ENCODE measurements at regions not wholly inside any gene's neighbourhood (a gene's known extent, or its start where the extent isn't known, plus 50 kb on each side); places are given as distances from the start of the nearest gene placed in this dataset.

DNA sequence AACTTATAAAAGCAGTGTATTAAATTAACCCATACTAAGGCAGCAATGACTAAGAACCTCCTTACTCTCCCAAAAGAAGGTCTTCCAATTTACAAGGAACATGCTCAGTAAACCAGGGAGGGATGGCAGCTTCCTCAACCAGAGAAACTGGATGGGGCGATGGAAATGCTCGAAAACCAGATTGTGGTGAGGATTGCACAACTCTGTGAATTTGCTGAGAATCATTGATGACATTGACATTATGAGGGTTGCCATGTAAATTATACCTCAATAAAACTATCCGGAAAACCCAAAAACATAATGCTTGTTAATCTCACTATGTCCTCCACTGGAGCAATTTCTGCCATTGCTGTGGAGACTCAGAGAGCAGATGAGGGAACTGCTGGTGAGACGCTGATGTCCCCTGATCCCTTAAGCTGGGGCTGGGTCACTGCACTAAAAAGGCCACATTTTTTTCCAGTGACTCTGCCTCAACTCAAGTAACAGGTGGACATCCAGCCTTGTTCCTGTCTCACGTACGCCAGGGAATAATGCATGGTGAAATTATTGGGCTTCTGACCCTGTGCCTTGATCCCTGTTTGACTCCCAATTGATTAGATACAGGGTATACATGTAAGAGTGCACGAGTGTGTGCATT, 288.3 kb downstream of the CYP26B1 start:
- no peak overlapping the region for H3K4me3 ChIP-seq

DNA sequence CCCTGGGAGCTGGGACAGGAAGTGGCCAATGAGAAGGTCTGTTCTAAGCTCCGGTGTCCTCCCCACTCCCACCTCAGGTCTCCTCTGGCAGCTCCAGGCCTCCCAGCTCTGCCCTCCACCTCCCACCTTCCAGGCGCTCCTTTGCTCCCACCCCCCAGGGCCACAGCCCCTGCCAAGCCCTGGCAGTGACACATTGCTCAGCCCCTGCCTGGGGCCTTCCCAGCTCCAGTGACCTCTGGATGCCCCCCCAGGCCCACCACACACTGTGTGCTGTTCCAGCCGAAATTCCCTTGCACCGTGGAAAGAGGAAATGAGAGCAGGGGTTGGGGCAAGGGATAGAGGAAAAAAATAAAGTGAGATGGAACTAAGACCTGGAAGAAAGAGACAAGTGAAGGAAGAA, 289.6 kb downstream of the CYP26B1 start:
- no peak overlapping the region for H3K9ac ChIP-seq (ENCODE audit: insufficient read depth in 1 of 2, low read depth in 2 of 2, low read length in 2 of 2)
- CTCF ChIA-PET (ENCODE audit: low intra/inter-chr PET ratio): no interaction called here
- no peak overlapping the region for H2AFZ ChIP-seq (ENCODE audit: low read depth, low read length)
- 0% methylated on average over 4 of the region's 4 CpGs for WGBS (ENCODE audit: insufficient coverage, low coverage, missing lambda C conversion rate)
- DNase-seq (ENCODE audit: extremely low read depth in 1 of 4, low spot score in 3 of 4) (no peak), ATAC-seq (no peak), FAIRE-seq (no peak)
- no peaks in the 10 kb centered on the region for H3K9me3 ChIP-seq (replicated peaks; ENCODE audit: control insufficient read depth, insufficient read depth, low read depth, low read length)
- no peaks in the 10 kb centered on the region for H3K79me2 ChIP-seq (ENCODE audit: control insufficient read depth, insufficient read depth, low read length)
- H3K4me3 ChIP-seq: no peak overlapping the region
- no TSS peak for BruUV-seq (replicated peaks)
- peaks cover 0 to 30% of the 10 kb centered on the region in 2 experiments; a peak in 4 of 5 replicates for H3K27me3 ChIP-seq (ENCODE audit: control insufficient read depth in 2 of 2, insufficient read depth in 2 of 2, low read length in 2 of 2)
- no peak overlapping the region for H3K4me2 ChIP-seq (ENCODE audit: insufficient read depth, low read length)
- in situ Hi-C loops (cut with MboI) (no loop called here), intact Hi-C loops (cut with micrococcal nuclease) (no loop called here)
- H4K20me1 ChIP-seq (replicated peaks; ENCODE audit: control insufficient read depth, insufficient read depth, low read length): no peaks in the 10 kb centered on the region; the same call in 1 of the 2 replicates
- POLR2A ChIA-PET: no interaction called here
- H3K4me1 ChIP-seq (replicated peaks in 1 of 2; ENCODE audit: control insufficient read depth in 2 of 2, insufficient read depth in 2 of 2, low read length in 2 of 2): no peaks in the 10 kb centered on the region
- no peaks in the 10 kb centered on the region for H3K9me1 ChIP-seq (ENCODE audit: control insufficient read depth, insufficient read depth, low read length)
- no peak overlapping the region for H3K27ac ChIP-seq (ENCODE audit: extremely low read depth, low read depth, low read length)
- H3K36me3 ChIP-seq (ENCODE audit: control insufficient read depth, insufficient read depth, low read length): no peaks in the 10 kb centered on the region
- TF ChIP-seq, protein P1, sequence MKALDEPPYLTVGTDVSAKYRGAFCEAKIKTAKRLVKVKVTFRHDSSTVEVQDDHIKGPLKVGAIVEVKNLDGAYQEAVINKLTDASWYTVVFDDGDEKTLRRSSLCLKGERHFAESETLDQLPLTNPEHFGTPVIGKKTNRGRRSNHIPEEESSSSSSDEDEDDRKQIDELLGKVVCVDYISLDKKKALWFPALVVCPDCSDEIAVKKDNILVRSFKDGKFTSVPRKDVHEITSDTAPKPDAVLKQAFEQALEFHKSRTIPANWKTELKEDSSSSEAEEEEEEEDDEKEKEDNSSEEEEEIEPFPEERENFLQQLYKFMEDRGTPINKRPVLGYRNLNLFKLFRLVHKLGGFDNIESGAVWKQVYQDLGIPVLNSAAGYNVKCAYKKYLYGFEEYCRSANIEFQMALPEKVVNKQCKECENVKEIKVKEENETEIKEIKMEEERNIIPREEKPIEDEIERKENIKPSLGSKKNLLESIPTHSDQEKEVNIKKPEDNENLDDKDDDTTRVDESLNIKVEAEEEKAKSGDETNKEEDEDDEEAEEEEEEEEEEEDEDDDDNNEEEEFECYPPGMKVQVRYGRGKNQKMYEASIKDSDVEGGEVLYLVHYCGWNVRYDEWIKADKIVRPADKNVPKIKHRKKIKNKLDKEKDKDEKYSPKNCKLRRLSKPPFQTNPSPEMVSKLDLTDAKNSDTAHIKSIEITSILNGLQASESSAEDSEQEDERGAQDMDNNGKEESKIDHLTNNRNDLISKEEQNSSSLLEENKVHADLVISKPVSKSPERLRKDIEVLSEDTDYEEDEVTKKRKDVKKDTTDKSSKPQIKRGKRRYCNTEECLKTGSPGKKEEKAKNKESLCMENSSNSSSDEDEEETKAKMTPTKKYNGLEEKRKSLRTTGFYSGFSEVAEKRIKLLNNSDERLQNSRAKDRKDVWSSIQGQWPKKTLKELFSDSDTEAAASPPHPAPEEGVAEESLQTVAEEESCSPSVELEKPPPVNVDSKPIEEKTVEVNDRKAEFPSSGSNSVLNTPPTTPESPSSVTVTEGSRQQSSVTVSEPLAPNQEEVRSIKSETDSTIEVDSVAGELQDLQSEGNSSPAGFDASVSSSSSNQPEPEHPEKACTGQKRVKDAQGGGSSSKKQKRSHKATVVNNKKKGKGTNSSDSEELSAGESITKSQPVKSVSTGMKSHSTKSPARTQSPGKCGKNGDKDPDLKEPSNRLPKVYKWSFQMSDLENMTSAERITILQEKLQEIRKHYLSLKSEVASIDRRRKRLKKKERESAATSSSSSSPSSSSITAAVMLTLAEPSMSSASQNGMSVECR (CRISPR knock-in tag; IDR thresholded peaks at IDR 0.05): no peak
- no peak for TF ChIP-seq ETS2 (tag; IDR thresholded peaks at IDR 0.05; ENCODE audit: borderline replicate concordance, poor library complexity, severe bottlenecking)
- TF ChIP-seq, protein P2, sequence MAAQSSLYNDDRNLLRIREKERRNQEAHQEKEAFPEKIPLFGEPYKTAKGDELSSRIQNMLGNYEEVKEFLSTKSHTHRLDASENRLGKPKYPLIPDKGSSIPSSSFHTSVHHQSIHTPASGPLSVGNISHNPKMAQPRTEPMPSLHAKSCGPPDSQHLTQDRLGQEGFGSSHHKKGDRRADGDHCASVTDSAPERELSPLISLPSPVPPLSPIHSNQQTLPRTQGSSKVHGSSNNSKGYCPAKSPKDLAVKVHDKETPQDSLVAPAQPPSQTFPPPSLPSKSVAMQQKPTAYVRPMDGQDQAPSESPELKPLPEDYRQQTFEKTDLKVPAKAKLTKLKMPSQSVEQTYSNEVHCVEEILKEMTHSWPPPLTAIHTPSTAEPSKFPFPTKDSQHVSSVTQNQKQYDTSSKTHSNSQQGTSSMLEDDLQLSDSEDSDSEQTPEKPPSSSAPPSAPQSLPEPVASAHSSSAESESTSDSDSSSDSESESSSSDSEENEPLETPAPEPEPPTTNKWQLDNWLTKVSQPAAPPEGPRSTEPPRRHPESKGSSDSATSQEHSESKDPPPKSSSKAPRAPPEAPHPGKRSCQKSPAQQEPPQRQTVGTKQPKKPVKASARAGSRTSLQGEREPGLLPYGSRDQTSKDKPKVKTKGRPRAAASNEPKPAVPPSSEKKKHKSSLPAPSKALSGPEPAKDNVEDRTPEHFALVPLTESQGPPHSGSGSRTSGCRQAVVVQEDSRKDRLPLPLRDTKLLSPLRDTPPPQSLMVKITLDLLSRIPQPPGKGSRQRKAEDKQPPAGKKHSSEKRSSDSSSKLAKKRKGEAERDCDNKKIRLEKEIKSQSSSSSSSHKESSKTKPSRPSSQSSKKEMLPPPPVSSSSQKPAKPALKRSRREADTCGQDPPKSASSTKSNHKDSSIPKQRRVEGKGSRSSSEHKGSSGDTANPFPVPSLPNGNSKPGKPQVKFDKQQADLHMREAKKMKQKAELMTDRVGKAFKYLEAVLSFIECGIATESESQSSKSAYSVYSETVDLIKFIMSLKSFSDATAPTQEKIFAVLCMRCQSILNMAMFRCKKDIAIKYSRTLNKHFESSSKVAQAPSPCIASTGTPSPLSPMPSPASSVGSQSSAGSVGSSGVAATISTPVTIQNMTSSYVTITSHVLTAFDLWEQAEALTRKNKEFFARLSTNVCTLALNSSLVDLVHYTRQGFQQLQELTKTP (IDR thresholded peaks at IDR 0.05; ENCODE audit: low read depth in 1 of 2, partially characterized antibody in 2 of 2): no peak

More for the DNA sequence above, 288.3 kb downstream of the CYP26B1 start:
- DNase-seq (ENCODE audit: extremely low read depth in 1 of 4, low spot score in 3 of 4) (no peak), ATAC-seq (no peak), FAIRE-seq (no peak)
- no TSS peak for BruUV-seq (replicated peaks)
- no peak overlapping the region for H3K27ac ChIP-seq (ENCODE audit: extremely low read depth, low read depth, low read length)
- H3K36me3 ChIP-seq (ENCODE audit: control insufficient read depth, insufficient read depth, low read length): no peaks in the 10 kb centered on the region
- no peak overlapping the region for H3K4me2 ChIP-seq (ENCODE audit: insufficient read depth, low read length)
- H3K9ac ChIP-seq (ENCODE audit: insufficient read depth in 1 of 2, low read depth in 2 of 2, low read length in 2 of 2): no peak overlapping the region
- intact Hi-C loops (cut with micrococcal nuclease) (no loop called here), in situ Hi-C loops (cut with MboI) (no loop called here)
- no peaks in the 10 kb centered on the region for H3K4me1 ChIP-seq (replicated peaks in 1 of 2; ENCODE audit: control insufficient read depth in 2 of 2, insufficient read depth in 2 of 2, low read length in 2 of 2)
- H2AFZ ChIP-seq (ENCODE audit: low read depth, low read length): no peak overlapping the region
- ChIA-PET CTCF (ENCODE audit: low intra/inter-chr PET ratio) (no interaction called here), POLR2A (no interaction called here)
- no peaks in the 10 kb centered on the region; the same call in 1 of the 2 replicates for H4K20me1 ChIP-seq (replicated peaks; ENCODE audit: control insufficient read depth, insufficient read depth, low read length)
- H3K27me3 ChIP-seq (ENCODE audit: control insufficient read depth in 2 of 2, insufficient read depth in 2 of 2, low read length in 2 of 2): peaks cover 0 to 36% of the 10 kb centered on the region in 2 experiments; a peak in 4 of 5 replicates
- no peaks in the 10 kb centered on the region for H3K9me1 ChIP-seq (ENCODE audit: control insufficient read depth, insufficient read depth, low read length)
- H3K9me3 ChIP-seq (replicated peaks; ENCODE audit: control insufficient read depth, insufficient read depth, low read depth, low read length): no peaks in the 10 kb centered on the region
- H3K79me2 ChIP-seq (ENCODE audit: control insufficient read depth, insufficient read depth, low read length): no peaks in the 10 kb centered on the region
- 0% methylated on average over 7 of the region's 7 CpGs for WGBS (ENCODE audit: insufficient coverage, low coverage, missing lambda C conversion rate)
- TF ChIP-seq CEBPG (CRISPR knock-in tag; IDR thresholded peaks at IDR 0.05) (no peak), CEBPG (tag; conservative IDR thresholded peaks at IDR 0.05 in 1 of 2, IDR thresholded peaks at IDR 0.05 in 1 of 2) (peak in 1 of 2 experiments; percentile 37; a peak in 1 of 4 replicates), CEBPB (tag; IDR thresholded peaks at IDR 0.05) (peak; percentile 77), SMARCA4 (IDR thresholded peaks at IDR 0.05) (no peak)

Data from K562 (cell line).